K562 (cell line): ENCODE measurements at regions not wholly inside any gene's neighbourhood (a gene's known extent, or its start where the extent isn't known, plus 50 kb on each side); places are given as distances from the start of the nearest gene placed in this dataset.
A peak's percentile ranks its signal among the peaks of the same experiment; 100 is the strongest.

Source experiments
- CEBPG ChIP-seq, 3 experiments: fragments of 200-800 bp in 1 of 3; sonication (Bioruptor generic) in 1 of 3; sonication (generic) in 1 of 3; formaldehyde crosslinking in 1 of 3; IDR thresholded peaks in 2 of 3; conservative IDR thresholded peaks in 1 of 3; 2 replicates each; pipeline versions ENCODE4 v1.6.1 to v1.8.0; 2016 to 2022; ENCODE audit warnings: missing compliant biosample characterization in 2 of 3, missing genetic modification characterization in 2 of 3, mild to moderate bottlenecking in 1 of 3, missing genetic modification reagents in 1 of 3
- ELF2 ChIP-seq: fragments of 250-450 bp; sonication (Bioruptor Pico); IDR thresholded peaks from 2 replicates; pipeline ENCODE4 v1.5.0; 2021; ENCODE audit warnings: mild to moderate bottlenecking
- HNRNPL ChIP-seq: fragments of 200-400 bp; formaldehyde crosslinking; IDR thresholded peaks from 2 replicates; pipeline ENCODE4 v1.6.1; 2017; ENCODE audit warnings: low read depth, mild to moderate bottlenecking, low read length
- JUND ChIP-seq, 2 experiments: IDR thresholded peaks; 2 replicates in 1 of 2; 3 replicates in 1 of 2; pipeline ENCODE4 v1.6.1; 2011; ENCODE audit warnings: borderline replicate concordance in 2 of 2, low read depth in 2 of 2, low read length in 2 of 2, improper control_type of control experiment in 1 of 2, missing biosample characterization in 1 of 2, missing genetic modification characterization in 1 of 2, missing genetic modification reagents in 1 of 2
- MYC ChIP-seq, 2 experiments: fragments of 250-450 bp in 1 of 2; sonication (Bioruptor Pico) in 1 of 2; IDR thresholded peaks; 2 replicates each; pipeline versions ENCODE4 v1.5.1 to v1.6.1; 2012 to 2021; ENCODE audit warnings: low read depth in 2 of 2, borderline replicate concordance in 1 of 2, improper control_type of control experiment in 1 of 2, low read length in 1 of 2, mild to moderate bottlenecking in 1 of 2, moderate library complexity in 1 of 2
- SRSF9 ChIP-seq: fragments of 200-400 bp; formaldehyde crosslinking; IDR thresholded peaks from 2 replicates; pipeline ENCODE4 v1.6.1; 2017; ENCODE audit warnings: low read depth, low read length, borderline replicate concordance
- TF ChIP-seq, protein P1 (sequence below), 2 experiments: fragments of 450-650 bp in 1 of 2; sonication (generic) in 1 of 2; formaldehyde crosslinking in 1 of 2; IDR thresholded peaks in 1 of 2; conservative IDR thresholded peaks in 1 of 2; 2 replicates each; pipeline versions ENCODE4 v1.6.1 to v1.8.1; 2016 to 2023; ENCODE audit warnings: mild to moderate bottlenecking in 2 of 2, moderate library complexity in 2 of 2, inconsistent platforms in 1 of 2, missing genetic modification reagents in 1 of 2
- TF ChIP-seq, protein P2 (sequence below): fragments of 450-650 bp; formaldehyde crosslinking; IDR thresholded peaks from 2 replicates; pipeline ENCODE4 v1.4.0; 2022; ENCODE audit warnings: missing genetic modification characterization

GRCh38 chr3:194083637-194084224 is 52.2 kb upstream of the HES1 start (continued):
- TF ChIP-seq CEBPG (CRISPR knock-in tag; IDR thresholded peaks at IDR 0.05) = peak; percentile 82
- peak; percentile 68 to 75 for TF ChIP-seq CEBPG (tag; conservative IDR thresholded peaks at IDR 0.05 in 1 of 2, IDR thresholded peaks at IDR 0.05 in 1 of 2)
- 0 out of 2 replicates have a peak, but pooled peaks have one; percentile 24 for TF ChIP-seq MYC (IDR thresholded peaks at IDR 0.05; ENCODE audit: low read depth, low read length)
- no peak for TF ChIP-seq MYC (CRISPR knock-in tag; IDR thresholded peaks at IDR 0.05; ENCODE audit: borderline replicate concordance, low read depth)
- no peak for TF ChIP-seq HNRNPL
- TF ChIP-seq, protein P1, sequence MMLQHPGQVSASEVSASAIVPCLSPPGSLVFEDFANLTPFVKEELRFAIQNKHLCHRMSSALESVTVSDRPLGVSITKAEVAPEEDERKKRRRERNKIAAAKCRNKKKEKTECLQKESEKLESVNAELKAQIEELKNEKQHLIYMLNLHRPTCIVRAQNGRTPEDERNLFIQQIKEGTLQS (IDR thresholded peaks at IDR 0.05) = peak; percentile 93
- TF ChIP-seq, protein P1 (CRISPR knock-in tag; conservative IDR thresholded peaks at IDR 0.05) = no peak
- no peak for TF ChIP-seq ELF2 (CRISPR knock-in tag)
- TF ChIP-seq SRSF9 = no peak
- no peak for TF ChIP-seq JUND (IDR thresholded peaks at IDR 0.05; ENCODE audit: borderline replicate concordance, low read depth, low read length)
- TF ChIP-seq JUND (tag; IDR thresholded peaks at IDR 0.05; ENCODE audit: borderline replicate concordance, low read depth, low read length) = peak; percentile 18; the same call in 1 of the 3 replicates
- TF ChIP-seq, protein P2, sequence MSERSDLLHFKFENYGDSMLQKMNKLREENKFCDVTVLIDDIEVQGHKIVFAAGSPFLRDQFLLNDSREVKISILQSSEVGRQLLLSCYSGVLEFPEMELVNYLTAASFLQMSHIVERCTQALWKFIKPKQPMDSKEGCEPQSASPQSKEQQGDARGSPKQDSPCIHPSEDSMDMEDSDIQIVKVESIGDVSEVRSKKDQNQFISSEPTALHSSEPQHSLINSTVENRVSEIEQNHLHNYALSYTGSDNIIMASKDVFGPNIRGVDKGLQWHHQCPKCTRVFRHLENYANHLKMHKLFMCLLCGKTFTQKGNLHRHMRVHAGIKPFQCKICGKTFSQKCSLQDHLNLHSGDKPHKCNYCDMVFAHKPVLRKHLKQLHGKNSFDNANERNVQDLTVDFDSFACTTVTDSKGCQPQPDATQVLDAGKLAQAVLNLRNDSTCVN = no peak
- TF ChIP-seq, all 486 proteins: peak for 30
